ENCODE measurements at regions not wholly inside any gene's neighbourhood (a gene's known extent, or its start where the extent isn't known, plus 50 kb on each side); places are given as distances from the start of the nearest gene placed in this dataset.
"Not testable (repeated sequence)": the region's sequence is repeated elsewhere in the genome, so short reads cannot be mapped to it uniquely, and the experiment has no call there.

DNA sequence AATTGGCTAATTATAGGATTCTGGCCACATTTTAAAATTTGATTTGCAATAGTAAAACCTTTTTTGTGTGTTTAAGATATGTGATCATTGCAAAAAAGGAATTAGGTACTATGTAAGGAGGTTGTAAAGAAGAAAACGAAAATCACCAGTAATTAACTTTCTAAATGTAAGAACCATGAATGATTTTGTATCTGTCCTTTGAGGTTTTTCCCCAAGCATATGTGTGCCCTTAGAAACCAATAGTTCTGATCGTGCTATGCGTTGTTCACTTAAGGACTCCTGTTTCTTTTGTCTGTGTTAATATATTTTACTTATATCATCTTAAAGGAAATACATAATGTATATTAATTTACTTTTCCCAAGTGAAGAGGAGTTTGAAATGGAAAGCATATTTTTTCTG lies 410.2 kb downstream of the PSAT1 start:
- Histone ChIP-seq H3K9me3 (no peaks in the 10 kb centered on the region), H3K4me3 (no peak overlapping the region), H3K4me1 (no peaks in the 10 kb centered on the region), H3K27me3 (no peaks in the 10 kb centered on the region), H3K27ac (no peak overlapping the region), H3K36me3 (no peaks in the 10 kb centered on the region)
- DNase-seq (no peak), FAIRE-seq (no peak), ATAC-seq (no peak)
- intact Hi-C loops (cut with DNase I), result no loop called here
- TF ChIP-seq, protein P1, sequence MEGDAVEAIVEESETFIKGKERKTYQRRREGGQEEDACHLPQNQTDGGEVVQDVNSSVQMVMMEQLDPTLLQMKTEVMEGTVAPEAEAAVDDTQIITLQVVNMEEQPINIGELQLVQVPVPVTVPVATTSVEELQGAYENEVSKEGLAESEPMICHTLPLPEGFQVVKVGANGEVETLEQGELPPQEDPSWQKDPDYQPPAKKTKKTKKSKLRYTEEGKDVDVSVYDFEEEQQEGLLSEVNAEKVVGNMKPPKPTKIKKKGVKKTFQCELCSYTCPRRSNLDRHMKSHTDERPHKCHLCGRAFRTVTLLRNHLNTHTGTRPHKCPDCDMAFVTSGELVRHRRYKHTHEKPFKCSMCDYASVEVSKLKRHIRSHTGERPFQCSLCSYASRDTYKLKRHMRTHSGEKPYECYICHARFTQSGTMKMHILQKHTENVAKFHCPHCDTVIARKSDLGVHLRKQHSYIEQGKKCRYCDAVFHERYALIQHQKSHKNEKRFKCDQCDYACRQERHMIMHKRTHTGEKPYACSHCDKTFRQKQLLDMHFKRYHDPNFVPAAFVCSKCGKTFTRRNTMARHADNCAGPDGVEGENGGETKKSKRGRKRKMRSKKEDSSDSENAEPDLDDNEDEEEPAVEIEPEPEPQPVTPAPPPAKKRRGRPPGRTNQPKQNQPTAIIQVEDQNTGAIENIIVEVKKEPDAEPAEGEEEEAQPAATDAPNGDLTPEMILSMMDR (IDR thresholded peaks at IDR 0.05), result no peak
- 64 to 76% methylated on average over 3 of the region's 3 CpGs for WGBS, 2 donors

DNA sequence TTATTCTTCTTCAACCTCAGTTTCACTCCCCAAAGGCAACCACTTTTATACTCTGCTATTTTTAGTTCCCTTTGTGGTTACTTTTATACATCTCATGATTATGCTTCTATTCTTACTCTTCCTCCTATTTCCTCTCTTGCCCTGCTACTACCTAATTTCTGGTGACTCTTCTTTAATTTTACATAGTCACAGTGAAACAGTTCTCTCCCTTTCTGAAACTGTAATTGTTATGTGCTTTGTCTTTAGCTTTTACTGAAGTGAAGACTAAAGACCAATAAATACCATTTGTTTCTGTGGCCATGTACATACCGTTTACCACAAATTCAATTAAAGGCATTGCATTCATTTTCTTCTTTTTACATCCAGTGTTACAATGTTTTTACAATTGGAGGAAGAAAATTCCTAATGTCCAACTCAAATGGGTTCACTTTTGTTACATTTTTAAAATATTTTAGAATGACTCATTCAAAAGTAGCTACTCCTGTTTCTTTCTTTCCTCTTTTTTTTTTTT lies 410.6 kb downstream of the PSAT1 start:
- no peaks in the 10 kb centered on the region for H3K27me3 ChIP-seq
- H3K9me3 ChIP-seq, result no peaks in the 10 kb centered on the region
- DNase-seq, result no peak
- no peak for FAIRE-seq
- H3K36me3 ChIP-seq, result no peaks in the 10 kb centered on the region
- no peak overlapping the region for H3K4me3 ChIP-seq
- no peaks in the 10 kb centered on the region for H3K4me1 ChIP-seq
- TF ChIP-seq, protein P1 (IDR thresholded peaks at IDR 0.05), result no peak
- WGBS, 2 donors, result 54 to 58% methylated on average over 1 of the region's 1 CpG
- peak in 1 of 4 donors; percentile 32 for ATAC-seq
- H3K27ac ChIP-seq, result no peak overlapping the region
- intact Hi-C loops (cut with DNase I), result no loop called here

DNA sequence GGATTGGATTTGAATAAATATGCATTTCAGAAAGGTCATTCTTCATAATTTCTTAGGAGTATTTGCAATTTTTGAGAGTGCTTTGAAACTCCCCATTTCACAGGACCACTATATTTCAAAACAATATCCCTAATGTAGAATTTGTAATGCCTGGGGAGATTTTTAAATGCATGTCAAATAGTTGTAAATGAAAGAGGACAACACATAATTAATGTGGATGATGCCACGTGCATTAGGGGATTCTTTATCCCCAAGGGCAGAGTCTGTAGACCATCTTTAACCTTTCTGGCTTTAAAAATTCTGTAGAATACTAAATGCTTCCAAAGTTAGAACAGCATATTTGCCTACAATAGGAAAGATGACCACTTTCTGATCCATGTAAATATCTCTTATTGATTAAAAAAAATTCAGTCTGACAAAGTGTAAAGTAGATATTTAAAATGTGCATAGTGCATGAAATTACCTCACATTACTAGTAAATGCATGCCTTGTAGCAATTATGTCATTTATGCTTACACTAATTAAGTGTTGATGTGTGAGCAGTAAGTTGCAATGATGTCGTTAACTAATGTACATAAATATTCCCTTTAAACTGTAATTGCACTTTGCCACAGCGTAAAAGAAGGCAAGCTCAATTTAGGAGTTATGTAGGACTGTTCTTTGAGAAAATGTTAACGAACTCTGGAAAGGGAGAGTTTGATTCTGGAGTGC lies 416.1 kb downstream of the PSAT1 start:
- intact Hi-C loops (cut with DNase I), result no loop called here
- no peak for ATAC-seq
- FAIRE-seq, result no peak
- Histone ChIP-seq H3K4me1 (no peaks in the 10 kb centered on the region), H3K4me3 (no peak overlapping the region), H3K36me3 (no peaks in the 10 kb centered on the region), H3K27me3 (no peaks in the 10 kb centered on the region), H3K27ac (no peak overlapping the region), H3K9me3 (no peaks in the 10 kb centered on the region)
- 48 to 56% methylated on average over 4 of the region's 4 CpGs for WGBS, 2 donors
- DNase-seq, result no peak
- TF ChIP-seq, protein P1 (IDR thresholded peaks at IDR 0.05), result no peak

DNA sequence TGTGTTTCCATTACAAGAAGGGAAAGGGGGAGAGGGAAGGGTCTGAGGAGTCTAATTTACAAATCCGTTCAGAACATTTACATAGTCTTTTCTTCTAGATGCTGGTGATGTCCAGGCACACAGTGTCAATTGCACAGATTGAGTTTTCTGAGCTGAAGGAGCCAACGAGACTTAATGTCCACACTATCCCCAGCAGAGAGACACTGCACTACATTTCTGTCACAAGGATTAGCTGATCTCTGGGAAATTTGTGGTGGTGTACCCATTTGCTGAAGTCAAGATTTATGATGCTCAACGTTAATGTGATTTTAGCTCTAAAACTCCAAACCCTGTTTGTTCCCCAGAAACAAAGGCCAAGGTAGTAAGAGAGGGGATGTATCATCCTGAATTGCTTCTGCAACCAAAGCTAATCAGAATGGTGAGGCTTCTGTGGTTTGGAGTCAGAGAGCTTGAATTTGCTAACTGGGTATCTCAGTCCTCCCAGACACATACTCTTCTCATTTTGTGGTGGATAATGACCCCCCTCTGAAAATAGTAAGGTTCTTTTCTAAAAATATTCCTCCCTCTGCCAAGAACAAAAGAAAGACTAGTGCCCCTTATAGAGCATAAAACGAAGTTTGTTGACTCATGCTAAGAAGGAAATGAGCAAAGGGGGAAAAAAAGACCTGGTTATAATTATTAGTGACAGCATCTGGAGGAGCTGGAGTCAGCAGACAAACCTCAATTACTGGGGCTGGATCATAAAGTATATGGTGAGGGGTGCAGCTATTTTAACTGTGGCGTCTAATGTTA lies 416.9 kb downstream of the PSAT1 start:
- 44 to 45% methylated on average over 5 of the region's 5 CpGs for WGBS, 2 donors
- H3K4me1 ChIP-seq, result no peaks in the 10 kb centered on the region
- no peak overlapping the region for H3K4me3 ChIP-seq
- no peaks in the 10 kb centered on the region for H3K9me3 ChIP-seq
- no peaks in the 10 kb centered on the region for H3K36me3 ChIP-seq
- DNase-seq, result no peak
- no peak for FAIRE-seq
- no peak for ATAC-seq
- intact Hi-C loops (cut with DNase I), result no loop called here
- TF ChIP-seq, protein P1 (IDR thresholded peaks at IDR 0.05), result no peak
- H3K27me3 ChIP-seq, result no peaks in the 10 kb centered on the region
- no peak overlapping the region for H3K27ac ChIP-seq

DNA sequence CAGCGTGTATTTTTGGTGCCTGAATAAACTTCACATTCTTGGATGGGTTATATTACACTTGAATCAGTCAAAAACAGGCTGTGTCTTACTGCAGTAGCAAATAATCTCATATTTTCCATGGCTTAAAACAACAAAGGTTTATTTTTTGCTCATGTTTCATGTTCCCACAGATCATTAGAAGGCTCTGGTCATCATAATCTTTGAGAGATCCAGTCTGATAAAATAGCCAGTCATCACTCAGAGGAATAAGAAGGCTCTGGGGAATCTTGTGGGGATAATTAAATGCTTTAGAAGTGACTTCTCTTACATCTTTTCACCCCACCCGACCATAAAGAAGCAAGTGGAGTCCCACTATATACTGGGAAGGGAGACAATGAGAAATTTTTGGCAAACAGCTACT lies 417.7 kb downstream of the PSAT1 start:
- H3K9me3 ChIP-seq, result no peaks in the 10 kb centered on the region
- 55 to 61% methylated on average over 2 of the region's 2 CpGs for WGBS, 2 donors
- ATAC-seq (no peak), DNase-seq (no peak), FAIRE-seq (no peak)
- intact Hi-C loops (cut with DNase I), result no loop called here
- H3K4me1 ChIP-seq, result no peaks in the 10 kb centered on the region
- H3K4me3 ChIP-seq, result no peak overlapping the region
- H3K27ac ChIP-seq, result no peak overlapping the region
- H3K27me3 ChIP-seq, result no peaks in the 10 kb centered on the region
- H3K36me3 ChIP-seq, result no peaks in the 10 kb centered on the region
- TF ChIP-seq, protein P1 (IDR thresholded peaks at IDR 0.05), result no peak

DNA sequence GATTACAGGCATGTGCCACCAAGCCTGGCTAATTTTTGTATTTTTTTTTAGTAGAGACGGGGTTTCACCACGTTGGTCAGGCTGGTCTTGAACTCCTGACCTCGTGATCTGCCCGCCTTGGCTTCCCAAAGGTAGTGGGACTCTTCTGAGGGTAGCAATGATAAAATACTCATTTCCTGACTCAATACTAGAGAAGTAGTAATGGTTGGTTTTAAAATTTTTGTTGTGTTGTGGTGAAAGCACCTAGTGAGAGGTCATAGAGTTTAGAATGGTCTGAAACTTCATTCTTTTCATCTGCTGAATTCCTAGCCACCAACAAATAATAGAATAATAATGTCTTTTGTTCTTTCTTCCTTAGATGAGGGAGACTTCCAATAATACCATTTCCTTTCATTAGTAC lies 422.1 kb downstream of the PSAT1 start:
- H3K9me3 ChIP-seq; FAIRE-seq; H3K4me3 ChIP-seq; intact Hi-C loops (cut with DNase I); ATAC-seq; H3K27ac ChIP-seq; H3K36me3 ChIP-seq; H3K4me1 ChIP-seq; DNase-seq; H3K27me3 ChIP-seq: not testable (repeated sequence)
- WGBS, 2 donors, result 72 to 78% methylated on average over 4 of the region's 4 CpGs

All from pancreas (tissue), 10 donors.